ENCODE measurements at regions not wholly inside any gene's neighbourhood (a gene's known extent, or its start where the extent isn't known, plus 50 kb on each side); places are given as distances from the start of the nearest gene placed in this dataset.

DNA sequence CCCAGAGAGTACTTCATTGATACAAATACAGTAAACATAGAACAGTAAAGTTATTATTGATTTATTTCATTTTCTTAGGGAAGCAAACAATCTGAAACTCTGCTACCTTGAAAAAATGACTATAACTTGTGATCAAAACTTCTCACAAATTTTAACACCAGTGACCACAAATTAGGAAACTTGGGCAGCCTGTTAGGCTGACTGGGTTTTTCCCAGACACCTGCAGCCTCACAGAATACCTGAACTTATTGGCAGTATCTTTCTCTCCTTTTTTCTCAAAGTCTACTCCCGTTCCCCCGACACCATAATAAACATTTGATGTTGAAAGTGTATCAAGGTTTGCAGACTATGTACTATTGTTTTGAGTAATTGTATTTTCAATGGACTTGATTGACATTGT is 360.5 kb downstream of the LMO7 start:
- TF ChIP-seq, protein P1, sequence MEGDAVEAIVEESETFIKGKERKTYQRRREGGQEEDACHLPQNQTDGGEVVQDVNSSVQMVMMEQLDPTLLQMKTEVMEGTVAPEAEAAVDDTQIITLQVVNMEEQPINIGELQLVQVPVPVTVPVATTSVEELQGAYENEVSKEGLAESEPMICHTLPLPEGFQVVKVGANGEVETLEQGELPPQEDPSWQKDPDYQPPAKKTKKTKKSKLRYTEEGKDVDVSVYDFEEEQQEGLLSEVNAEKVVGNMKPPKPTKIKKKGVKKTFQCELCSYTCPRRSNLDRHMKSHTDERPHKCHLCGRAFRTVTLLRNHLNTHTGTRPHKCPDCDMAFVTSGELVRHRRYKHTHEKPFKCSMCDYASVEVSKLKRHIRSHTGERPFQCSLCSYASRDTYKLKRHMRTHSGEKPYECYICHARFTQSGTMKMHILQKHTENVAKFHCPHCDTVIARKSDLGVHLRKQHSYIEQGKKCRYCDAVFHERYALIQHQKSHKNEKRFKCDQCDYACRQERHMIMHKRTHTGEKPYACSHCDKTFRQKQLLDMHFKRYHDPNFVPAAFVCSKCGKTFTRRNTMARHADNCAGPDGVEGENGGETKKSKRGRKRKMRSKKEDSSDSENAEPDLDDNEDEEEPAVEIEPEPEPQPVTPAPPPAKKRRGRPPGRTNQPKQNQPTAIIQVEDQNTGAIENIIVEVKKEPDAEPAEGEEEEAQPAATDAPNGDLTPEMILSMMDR (IDR thresholded peaks at IDR 0.05): no peak
- TF ChIP-seq POLR2A (IDR thresholded peaks at IDR 0.05): no peak

All from Peyer's patch (tissue), 4 donors.